Gastroesophageal sphincter (tissue), 4 donors: ENCODE measurements at regions not wholly inside any gene's neighbourhood (a gene's known extent, or its start where the extent isn't known, plus 50 kb on each side); places are given as distances from the start of the nearest gene placed in this dataset.
A peak's percentile ranks its signal among the peaks of the same experiment; 100 is the strongest.

ENCODE experiments used
- ATAC-seq: fragments of 150-250 bp; one replicate; pipeline ENCODE4 v1.9.1; 2016; ENCODE audit warnings: mild to moderate bottlenecking, moderate library complexity
- H3K27ac ChIP-seq, 4 donors: fragments of 200-600 bp; sonication (generic) in 3 of 4; 1 replicate in 3 of 4; 2 replicates in 1 of 4; pipeline ENCODE4 v1.5.1; 2016 to 2019
- H3K27me3 ChIP-seq: fragments of 200-600 bp; sonication (generic); one replicate; pipeline ENCODE4 v1.5.1; 2019
- H3K36me3 ChIP-seq, 2 donors: fragments of 200-600 bp; sonication (generic); one replicate each; pipeline ENCODE4 v1.5.1; 2019; ENCODE audit warnings: control low read depth in 1 of 2
- H3K4me1 ChIP-seq, 3 donors: fragments of 200-600 bp; sonication (generic); 1 replicate in 2 of 3; 2 replicates in 1 of 3; pipeline ENCODE4 v1.5.1; 2016 to 2019; ENCODE audit warnings: control low read depth in 2 of 3
- H3K4me3 ChIP-seq, 2 donors: fragments of 200-600 bp; sonication (generic); one replicate each; pipeline ENCODE4 v1.5.1; 2019; ENCODE audit warnings: mild to moderate bottlenecking in 1 of 2, moderate library complexity in 1 of 2
- H3K9me3 ChIP-seq, 3 donors: fragments of 200-600 bp; sonication (generic); one replicate each; pipeline ENCODE4 v1.5.1; 2017 to 2019; ENCODE audit warnings: control low read depth in 2 of 3
- EP300 ChIP-seq: sonication (generic); formaldehyde crosslinking; IDR thresholded peaks from one replicate; pipeline ENCODE4 v1.6.1; 2017; ENCODE audit warnings: antibody characterized with exemption, mild to moderate bottlenecking
- POLR2A ChIP-seq, 2 donors: fragments of 450-650 bp; IDR thresholded peaks; one replicate each; pipeline ENCODE4 v1.6.1; 2017; ENCODE audit warnings: antibody characterized with exemption in 2 of 2, mild to moderate bottlenecking in 2 of 2, moderate library complexity in 1 of 2
- POLR2AphosphoS5 ChIP-seq: sonication (generic); formaldehyde crosslinking; IDR thresholded peaks from one replicate; pipeline ENCODE4 v1.6.1; 2017; ENCODE audit warnings: antibody characterized with exemption
- WGBS, 2 donors: methylation state at CpG; one replicate each; pipeline ENCODE4 v1.1.5; 2018; ENCODE audit warnings: low coverage in 1 of 2; 5-methylcytosine and 5-hydroxymethylcytosine counted together
- TF ChIP-seq, protein P1 (sequence below), 4 experiments: fragments of 200-600 bp in 2 of 4; fragments of 450-650 bp in 2 of 4; sonication (generic) in 1 of 4; IDR thresholded peaks; one replicate each; pipeline ENCODE4 v1.5.1; 2017 to 2019; ENCODE audit warnings: antibody characterized with exemption in 4 of 4, mild to moderate bottlenecking in 2 of 4, moderate library complexity in 2 of 4

DNA sequence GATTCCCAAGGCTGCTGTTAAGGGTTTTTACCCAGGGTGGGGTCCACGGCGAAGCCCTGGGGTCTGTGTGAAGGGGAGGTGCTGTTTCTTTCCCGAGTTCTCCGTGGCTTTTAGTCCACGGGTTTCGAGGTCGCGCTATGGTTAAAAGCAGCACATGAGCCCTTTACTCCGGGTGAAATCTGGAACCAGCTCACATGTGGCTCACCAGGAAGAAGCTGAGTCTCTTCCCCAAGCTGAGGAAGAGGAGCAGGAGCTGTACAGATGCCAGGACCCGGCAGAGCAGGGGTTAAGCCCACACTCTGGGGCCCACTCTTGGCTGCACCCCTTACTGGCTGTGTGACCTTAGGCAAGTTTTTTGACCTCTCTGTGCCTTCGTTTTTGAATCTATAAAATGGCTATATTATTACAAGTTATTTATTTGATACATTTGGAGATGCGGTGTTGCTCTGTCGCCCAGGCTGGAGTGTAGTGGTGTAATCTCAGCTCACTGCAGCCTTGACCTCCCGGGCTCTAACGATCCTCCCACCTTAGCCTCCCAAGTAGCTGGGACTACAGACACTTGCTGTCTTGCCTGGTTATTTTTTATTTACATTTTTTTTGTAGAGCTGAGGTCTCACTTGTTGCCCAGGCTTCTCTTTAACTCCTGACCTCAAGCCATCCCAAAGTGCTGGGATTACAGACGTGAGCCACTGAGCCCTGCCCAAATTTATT, 266.3 kb downstream of the AACS start:
- TF ChIP-seq, protein P1, sequence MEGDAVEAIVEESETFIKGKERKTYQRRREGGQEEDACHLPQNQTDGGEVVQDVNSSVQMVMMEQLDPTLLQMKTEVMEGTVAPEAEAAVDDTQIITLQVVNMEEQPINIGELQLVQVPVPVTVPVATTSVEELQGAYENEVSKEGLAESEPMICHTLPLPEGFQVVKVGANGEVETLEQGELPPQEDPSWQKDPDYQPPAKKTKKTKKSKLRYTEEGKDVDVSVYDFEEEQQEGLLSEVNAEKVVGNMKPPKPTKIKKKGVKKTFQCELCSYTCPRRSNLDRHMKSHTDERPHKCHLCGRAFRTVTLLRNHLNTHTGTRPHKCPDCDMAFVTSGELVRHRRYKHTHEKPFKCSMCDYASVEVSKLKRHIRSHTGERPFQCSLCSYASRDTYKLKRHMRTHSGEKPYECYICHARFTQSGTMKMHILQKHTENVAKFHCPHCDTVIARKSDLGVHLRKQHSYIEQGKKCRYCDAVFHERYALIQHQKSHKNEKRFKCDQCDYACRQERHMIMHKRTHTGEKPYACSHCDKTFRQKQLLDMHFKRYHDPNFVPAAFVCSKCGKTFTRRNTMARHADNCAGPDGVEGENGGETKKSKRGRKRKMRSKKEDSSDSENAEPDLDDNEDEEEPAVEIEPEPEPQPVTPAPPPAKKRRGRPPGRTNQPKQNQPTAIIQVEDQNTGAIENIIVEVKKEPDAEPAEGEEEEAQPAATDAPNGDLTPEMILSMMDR (IDR thresholded peaks at IDR 0.05), result no peak
- TF ChIP-seq EP300 (no peak), POLR2AphosphoS5 (no peak), POLR2A (IDR thresholded peaks at IDR 0.05) (no peak)
- Histone ChIP-seq H3K27me3 (peaks cover 45% of the 10 kb centered on the region), H3K4me3 (peak overlapping the region in 1 of 2 donors; percentile 47), H3K4me1 (peaks cover 0 to 11% (median 0%) of the 10 kb centered on the region in 3 donors), H3K27ac (no peak overlapping the region), H3K9me3 (peaks cover 0 to 11% (median 0%) of the 10 kb centered on the region in 3 donors), H3K36me3 (no peaks in the 10 kb centered on the region)
- peak; percentile 12 for ATAC-seq
- 46 to 56% methylated on average over 1 to 7 of the region's 16 CpGs for WGBS, 2 donors

DNA sequence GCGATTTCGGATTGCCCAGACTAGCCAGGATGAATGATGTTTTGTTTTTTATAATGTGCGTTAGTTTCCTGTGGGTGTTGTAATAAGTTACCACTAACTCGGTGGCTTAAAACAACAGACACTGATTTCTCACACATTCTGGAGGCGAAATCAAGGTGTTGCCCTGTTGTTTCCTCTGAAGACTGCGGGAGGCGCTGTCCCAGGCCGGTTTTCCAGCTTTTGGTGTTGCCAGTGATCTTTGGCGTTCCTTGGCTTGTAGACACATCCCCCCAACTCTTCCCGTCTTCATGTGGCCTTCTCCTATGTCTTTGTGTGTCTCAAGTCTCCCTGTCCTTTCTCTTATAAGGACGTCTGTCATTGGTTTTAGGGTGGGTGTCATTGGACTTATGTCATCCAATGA, 267.7 kb downstream of the AACS start:
- Histone ChIP-seq H3K27me3 (peaks cover 31% of the 10 kb centered on the region), H3K9me3 (peaks cover 0 to 8% (median 0%) of the 10 kb centered on the region in 3 donors), H3K4me3 (no peak overlapping the region), H3K36me3 (no peaks in the 10 kb centered on the region), H3K27ac (no peak overlapping the region), H3K4me1 (peaks cover 0 to 11% (median 0%) of the 10 kb centered on the region in 3 donors)
- no peak for ATAC-seq
- TF ChIP-seq EP300, result no peak
- TF ChIP-seq, protein P1 (IDR thresholded peaks at IDR 0.05), result no peak
- no peak for TF ChIP-seq POLR2AphosphoS5
- TF ChIP-seq POLR2A (IDR thresholded peaks at IDR 0.05), result no peak
- WGBS, 2 donors, result 60 to 63% methylated on average over 11 of the region's 11 CpGs

DNA sequence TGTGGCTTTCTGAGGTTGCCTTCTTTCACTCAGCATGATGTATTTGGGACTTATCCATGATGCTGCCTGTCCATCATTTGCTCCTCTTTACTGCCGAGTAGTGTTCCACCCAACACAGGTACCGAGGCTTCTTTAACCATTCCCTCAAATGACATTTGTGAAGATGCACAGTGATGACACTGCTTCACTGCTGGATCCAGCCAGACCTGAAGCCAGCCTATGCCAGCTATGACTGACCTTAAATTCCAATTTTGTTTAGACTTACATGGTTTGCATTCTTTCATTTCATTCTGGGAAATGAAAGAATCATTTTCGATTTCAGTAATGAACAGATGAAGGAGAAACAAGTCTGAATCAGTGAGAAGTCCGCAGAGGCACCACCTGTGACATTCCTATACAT, 271.0 kb downstream of the AACS start:
- no peak overlapping the region for H3K27ac ChIP-seq
- TF ChIP-seq POLR2AphosphoS5, result no peak
- TF ChIP-seq, protein P1 (IDR thresholded peaks at IDR 0.05), result no peak
- TF ChIP-seq POLR2A (IDR thresholded peaks at IDR 0.05), result no peak
- no peak for TF ChIP-seq EP300
- H3K36me3 ChIP-seq, result no peaks in the 10 kb centered on the region
- ATAC-seq, result no peak
- WGBS, 2 donors, result 86 to 91% methylated on average over 2 to 4 of the region's 4 CpGs
- peaks cover 9% of the 10 kb centered on the region for H3K27me3 ChIP-seq
- H3K9me3 ChIP-seq, result no peaks in the 10 kb centered on the region
- no peak overlapping the region for H3K4me3 ChIP-seq
- H3K4me1 ChIP-seq, result peaks cover 0 to 7% (median 0%) of the 10 kb centered on the region in 3 donors

DNA sequence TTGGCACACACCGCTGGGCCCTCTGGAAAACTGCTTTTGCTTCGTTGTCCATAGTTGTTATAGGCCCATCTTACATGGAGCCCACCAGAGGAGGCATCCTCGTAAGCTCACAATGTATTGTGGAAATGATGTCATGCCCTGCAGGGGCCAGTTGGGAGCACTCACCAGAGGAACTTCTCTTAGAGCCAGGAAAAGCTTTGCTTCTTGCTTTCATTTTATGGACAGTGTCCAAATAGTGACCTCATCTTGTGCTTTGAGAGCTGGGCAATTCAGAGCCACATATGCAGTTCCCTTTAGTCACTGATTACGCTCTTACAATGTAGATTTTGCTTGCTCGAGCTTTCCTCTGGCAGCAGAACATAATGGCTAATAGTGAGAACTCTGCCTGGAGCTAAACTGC, 275.6 kb downstream of the AACS start:
- H3K27ac ChIP-seq, result no peak overlapping the region
- WGBS, 2 donors, result 19 to 49% methylated on average over 2 to 5 of the region's 5 CpGs
- no peaks in the 10 kb centered on the region for H3K36me3 ChIP-seq
- ATAC-seq, result peak; percentile 61
- no peak overlapping the region for H3K4me3 ChIP-seq
- no peak for TF ChIP-seq EP300
- no peak for TF ChIP-seq POLR2AphosphoS5
- TF ChIP-seq, protein P1 (IDR thresholded peaks at IDR 0.05), result no peak
- TF ChIP-seq POLR2A (IDR thresholded peaks at IDR 0.05), result no peak
- no peaks in the 10 kb centered on the region for H3K9me3 ChIP-seq
- H3K4me1 ChIP-seq, result peaks cover 0 to 4% (median 0%) of the 10 kb centered on the region in 3 donors
- H3K27me3 ChIP-seq, result peaks cover 8% of the 10 kb centered on the region

DNA sequence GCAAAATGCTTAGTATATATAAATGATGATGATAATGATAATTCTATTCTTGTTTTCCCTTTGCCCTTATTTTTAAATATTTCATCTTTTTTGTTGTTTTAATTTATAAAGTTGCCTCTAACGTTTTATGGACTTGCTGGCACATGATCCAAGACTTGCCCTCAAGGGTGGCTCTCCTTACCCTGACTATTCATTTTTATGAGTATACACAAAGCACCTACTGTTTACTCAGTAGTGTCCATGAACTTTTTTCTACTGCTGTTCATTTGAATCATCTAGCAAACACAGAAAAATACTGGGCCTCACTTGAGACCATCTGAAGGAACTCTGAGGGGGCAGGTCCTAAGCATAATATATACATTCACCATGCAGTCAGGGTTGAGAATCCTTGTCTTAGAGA, 276.2 kb downstream of the AACS start:
- no peak overlapping the region for H3K27ac ChIP-seq
- H3K27me3 ChIP-seq, result peaks cover 8% of the 10 kb centered on the region
- TF ChIP-seq EP300, result no peak
- no peak for TF ChIP-seq POLR2AphosphoS5
- TF ChIP-seq, protein P1 (IDR thresholded peaks at IDR 0.05), result no peak
- no peak for TF ChIP-seq POLR2A (IDR thresholded peaks at IDR 0.05)
- ATAC-seq, result no peak
- H3K4me3 ChIP-seq, result no peak overlapping the region
- WGBS, 2 donors, result 43 to 62% methylated on average over 1 of the region's 1 CpG
- H3K9me3 ChIP-seq, result no peaks in the 10 kb centered on the region
- no peaks in the 10 kb centered on the region for H3K36me3 ChIP-seq
- H3K4me1 ChIP-seq, result peaks cover 0 to 4% (median 0%) of the 10 kb centered on the region in 3 donors
